ENCODE measurements at regions not wholly inside any gene's neighbourhood (a gene's known extent, or its start where the extent isn't known, plus 50 kb on each side); places are given as distances from the start of the nearest gene placed in this dataset.

GRCh38 chr4:58935332-58935731, 1825.1 kb upstream of the IGFBP7 start:
- no peak for DNase-seq (ENCODE audit: extremely low read depth in 1 of 11, low read depth in 9 of 11, low spot score in 4 of 11)

DNA sequence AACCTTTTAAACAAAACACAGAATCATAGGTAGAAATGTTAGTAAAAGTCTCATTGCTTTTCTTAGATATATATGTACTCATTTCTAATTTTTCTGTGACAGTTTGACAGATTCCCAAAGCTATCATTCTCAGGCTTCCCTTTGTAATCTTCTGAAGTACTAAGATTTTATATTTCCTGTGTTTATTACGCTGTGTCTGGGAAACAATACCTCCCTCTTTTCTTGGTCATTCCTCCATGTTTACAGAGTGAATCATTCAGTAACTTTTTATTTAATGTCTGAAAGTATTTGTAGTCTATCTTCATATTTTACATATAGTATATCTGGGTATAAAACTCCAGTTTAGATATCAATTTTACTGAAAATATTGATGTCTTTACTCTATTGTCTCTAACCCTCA, 1826.3 kb upstream of the IGFBP7 start:
- DNase-seq (ENCODE audit: extremely low read depth in 1 of 11, low read depth in 9 of 11, low spot score in 4 of 11): no peak

DNA sequence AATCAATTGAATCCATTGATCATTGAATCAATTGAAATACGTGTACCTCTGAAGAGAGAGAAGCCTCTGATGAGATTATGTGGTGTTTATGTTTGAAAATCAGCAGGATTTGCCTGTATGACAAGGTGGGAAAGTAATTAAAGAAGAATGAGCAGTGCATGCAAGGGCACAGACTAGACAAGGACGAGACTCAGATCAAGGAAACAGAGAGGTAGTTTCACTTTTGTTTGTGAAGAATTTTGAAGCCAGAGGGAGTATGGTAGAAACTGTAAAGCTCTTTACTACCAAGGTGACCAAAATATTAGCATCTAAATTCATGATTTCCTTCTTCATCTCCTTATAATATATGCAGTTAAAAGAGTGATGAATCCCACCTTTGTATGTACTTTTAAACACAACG, 1830.0 kb upstream of the IGFBP7 start:
- no peak for DNase-seq (ENCODE audit: extremely low read depth in 1 of 11, low read depth in 9 of 11, low spot score in 4 of 11)

GRCh38 chr4:58941286-58941685, 1831.1 kb upstream of the IGFBP7 start:
- no peak for DNase-seq (ENCODE audit: extremely low read depth in 1 of 11, low read depth in 9 of 11, low spot score in 4 of 11)

- DNase-seq (ENCODE audit: extremely low read depth in 1 of 11, low read depth in 9 of 11, low spot score in 4 of 11): no peak
Measured at GRCh38 chr4:58953575-58953974, 1843.4 kb upstream of the IGFBP7 start.

GRCh38 chr4:58957711-58958110, 1847.5 kb upstream of the IGFBP7 start:
- DNase-seq (ENCODE audit: extremely low read depth in 1 of 11, low read depth in 9 of 11, low spot score in 4 of 11): no peak

DNA sequence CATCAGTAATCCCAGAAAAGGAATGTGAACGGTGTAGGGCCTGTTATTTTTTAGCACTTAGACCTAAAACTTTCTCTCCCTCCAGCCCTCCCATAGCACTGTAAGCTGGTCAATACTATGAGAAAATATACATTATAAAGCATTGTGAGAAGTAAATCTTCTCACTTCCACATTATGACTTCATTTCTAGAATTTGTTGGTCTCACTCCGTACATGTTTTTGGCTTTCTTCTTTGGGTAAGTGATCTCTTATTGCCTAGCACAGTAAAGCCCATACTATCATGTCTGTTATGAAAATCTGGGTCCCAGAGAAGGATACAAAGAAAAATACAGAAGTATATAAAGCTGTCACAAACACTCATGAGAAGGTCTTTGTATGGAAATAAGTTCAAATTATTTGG, 1851.1 kb upstream of the IGFBP7 start:
- no peak for DNase-seq (ENCODE audit: extremely low read depth in 1 of 11, low read depth in 9 of 11, low spot score in 4 of 11)

DNA sequence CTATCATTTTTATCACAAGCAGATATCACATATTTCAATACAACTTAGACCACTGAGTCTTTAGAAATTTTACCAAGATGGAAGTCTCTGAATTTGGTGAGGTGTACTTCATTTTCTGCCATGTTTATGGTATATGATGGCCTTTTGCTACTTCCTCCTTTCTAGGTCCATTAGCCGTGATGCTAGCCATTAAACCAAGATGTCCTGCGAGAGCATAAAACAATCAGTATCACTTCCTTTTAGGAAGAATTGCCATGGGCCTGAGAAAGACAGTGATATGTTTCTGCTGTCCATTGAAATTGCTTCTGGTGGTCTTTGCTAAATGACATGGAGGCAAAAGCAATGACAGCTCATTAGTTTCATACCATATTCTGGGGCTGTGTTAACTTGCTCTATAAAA, 1851.7 kb upstream of the IGFBP7 start:
- DNase-seq (ENCODE audit: extremely low read depth in 1 of 11, low read depth in 9 of 11, low spot score in 4 of 11): no peak

DNA sequence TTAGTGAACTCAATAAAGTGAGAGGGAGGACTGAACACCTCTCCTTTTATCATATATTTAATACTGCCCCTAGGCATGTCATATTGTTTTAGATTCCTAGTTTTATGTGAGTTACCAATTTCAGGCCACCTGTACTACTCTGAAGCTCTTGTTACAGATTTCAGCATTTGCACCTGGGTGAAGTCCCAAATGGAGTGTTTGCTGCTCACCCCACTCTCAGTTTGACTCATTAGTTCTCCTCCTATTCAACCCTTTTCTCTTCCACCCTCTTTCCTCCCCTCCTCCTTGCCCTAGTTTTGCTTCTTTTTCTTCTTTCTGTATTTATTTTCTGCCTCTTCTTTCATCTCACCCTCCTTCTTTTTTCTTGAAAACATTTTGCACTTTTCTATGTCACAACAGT, 1852.2 kb upstream of the IGFBP7 start:
- no peak for DNase-seq (ENCODE audit: extremely low read depth in 1 of 11, low read depth in 9 of 11, low spot score in 4 of 11)

GRCh38 chr4:58981828-58982227, 1871.6 kb upstream of the IGFBP7 start:
- no peak for DNase-seq (ENCODE audit: extremely low read depth in 1 of 11, low read depth in 9 of 11, low spot score in 4 of 11)

DNA sequence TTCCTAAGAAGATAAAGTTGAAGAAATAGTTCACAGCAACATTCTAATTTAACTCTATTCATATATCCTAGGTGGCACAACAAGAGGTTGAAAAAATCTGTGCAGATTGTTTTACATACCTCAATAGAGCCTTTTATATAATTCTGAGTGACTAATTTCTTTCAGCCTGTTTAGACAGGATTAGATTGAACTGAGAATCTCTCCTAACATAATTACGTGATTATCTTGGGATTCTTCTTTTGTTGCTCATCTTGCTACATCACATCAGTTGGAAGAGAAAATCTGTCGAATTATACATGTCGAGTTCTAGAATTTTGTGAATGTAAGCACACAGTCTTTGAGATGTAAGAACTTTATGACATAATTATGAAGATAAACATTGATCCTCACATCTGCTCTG, 1873.7 kb upstream of the IGFBP7 start:
- no peak for DNase-seq (ENCODE audit: extremely low read depth in 1 of 11, low read depth in 9 of 11, low spot score in 4 of 11)

GRCh38 chr4:59002148-59002547, 1892.0 kb upstream of the IGFBP7 start:
- no peak for DNase-seq (ENCODE audit: extremely low read depth in 1 of 11, low read depth in 9 of 11, low spot score in 4 of 11)

GRCh38 chr4:59024257-59024656, 1914.1 kb upstream of the IGFBP7 start:
- no peak for DNase-seq (ENCODE audit: extremely low read depth in 1 of 11, low read depth in 9 of 11, low spot score in 4 of 11)

- DNase-seq (ENCODE audit: extremely low read depth in 1 of 11, low read depth in 9 of 11, low spot score in 4 of 11): no peak
Measured at GRCh38 chr4:59037812-59038211, 1927.6 kb upstream of the IGFBP7 start.

- DNase-seq (ENCODE audit: extremely low read depth in 1 of 11, low read depth in 9 of 11, low spot score in 4 of 11): no peak
Measured at GRCh38 chr4:59039046-59039445, 1928.9 kb upstream of the IGFBP7 start.

GRCh38 chr4:59044286-59044900, 1934.2 kb upstream of the IGFBP7 start:
- no peak for DNase-seq (ENCODE audit: extremely low read depth in 1 of 11, low read depth in 9 of 11, low spot score in 4 of 11)

GRCh38 chr4:59054086-59054485, 1943.9 kb upstream of the IGFBP7 start:
- no peak for DNase-seq (ENCODE audit: extremely low read depth in 1 of 11, low read depth in 9 of 11, low spot score in 4 of 11)

DNA sequence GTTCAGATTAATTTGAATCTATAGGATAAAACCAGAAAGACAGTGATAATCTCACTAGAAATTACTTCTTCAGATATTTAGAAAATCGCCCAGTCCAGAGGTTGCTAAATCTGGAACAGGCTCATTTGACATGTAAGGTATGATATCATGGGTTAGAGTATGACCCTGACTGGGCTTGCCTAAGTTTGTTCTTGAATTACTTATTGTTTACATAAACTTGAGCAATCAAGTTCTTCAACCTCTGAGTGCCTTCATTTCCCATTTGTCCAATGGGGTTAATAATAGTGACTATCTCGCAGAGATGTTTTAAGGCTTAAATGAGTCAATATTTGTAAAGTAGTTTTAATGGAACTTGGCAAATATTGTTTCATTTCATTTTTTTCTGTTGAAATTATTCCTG, 1947.6 kb upstream of the IGFBP7 start:
- no peak for DNase-seq (ENCODE audit: extremely low read depth in 1 of 11, low read depth in 9 of 11, low spot score in 4 of 11)

GRCh38 chr4:59058543-59058942, 1948.4 kb upstream of the IGFBP7 start:
- no peak for DNase-seq (ENCODE audit: extremely low read depth in 1 of 11, low read depth in 9 of 11, low spot score in 4 of 11)

DNA sequence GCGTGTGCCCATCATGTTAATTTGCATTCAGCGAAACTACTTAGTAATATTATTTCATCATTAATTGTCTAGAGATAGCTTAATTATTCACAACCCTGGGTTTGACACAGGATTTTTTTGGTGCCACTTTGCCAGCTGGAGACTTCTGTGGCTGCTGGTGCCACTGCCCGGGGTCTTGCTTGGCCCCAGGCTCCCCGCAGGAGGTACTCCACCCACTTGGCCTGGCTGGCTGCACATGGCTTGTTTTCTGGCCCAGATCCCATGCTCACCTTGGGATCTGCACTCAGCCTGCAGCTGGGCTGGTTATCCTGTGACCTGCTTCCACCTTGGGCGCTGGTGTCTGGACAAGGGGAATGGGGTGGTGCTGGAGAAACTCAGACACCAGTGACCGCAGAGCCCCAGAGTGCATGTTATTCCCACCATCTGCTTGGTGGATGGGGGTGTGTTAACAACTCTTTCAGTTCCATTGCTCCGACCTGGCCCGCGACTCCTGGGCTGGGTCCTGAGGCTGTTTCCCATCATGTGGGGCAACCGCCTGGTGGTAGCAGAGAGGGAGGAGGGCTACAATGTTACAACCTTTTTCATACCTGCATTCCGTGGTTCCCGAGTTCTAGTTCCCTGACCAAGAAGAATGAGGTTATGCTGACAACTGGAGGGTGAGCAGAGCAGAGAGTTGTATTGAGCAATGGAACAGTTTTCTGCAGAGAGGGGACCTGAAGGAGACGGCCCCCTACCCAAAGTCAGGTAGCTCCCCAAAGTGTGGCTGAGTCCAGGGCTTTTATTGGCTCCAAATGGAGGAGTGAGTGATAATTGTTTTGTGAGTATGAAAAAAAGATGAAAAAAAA, 1950.0 kb upstream of the IGFBP7 start:
- no peak for DNase-seq (ENCODE audit: extremely low read depth in 1 of 11, low read depth in 9 of 11, low spot score in 4 of 11)

DNA sequence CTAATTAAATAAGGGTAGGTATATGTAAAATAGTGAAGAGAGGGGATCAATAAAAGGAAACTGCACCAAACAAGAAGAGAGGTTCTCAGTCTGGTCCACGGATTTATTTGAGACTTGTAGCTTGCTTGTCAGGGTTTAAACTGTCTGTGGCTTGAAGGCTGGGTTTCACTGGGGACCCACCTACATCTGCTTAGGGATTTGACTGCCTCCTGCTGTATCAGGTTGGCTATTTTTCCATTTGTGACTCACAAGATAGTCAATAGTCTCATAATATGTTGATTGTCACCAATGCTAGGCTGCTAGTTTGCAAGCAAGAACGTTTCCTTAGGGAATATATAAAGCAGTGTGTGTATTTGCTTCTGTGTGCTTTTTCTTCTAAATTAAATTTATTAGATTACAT, 1950.7 kb upstream of the IGFBP7 start:
- DNase-seq (ENCODE audit: extremely low read depth in 1 of 11, low read depth in 9 of 11, low spot score in 4 of 11): no peak
